22Rv1 (cell line): ENCODE measurements at regions not wholly inside any gene's neighbourhood (a gene's known extent, or its start where the extent isn't known, plus 50 kb on each side); places are given as distances from the start of the nearest gene placed in this dataset.

ENCODE experiments used
- ZFX ChIP-seq: fragments of 450-650 bp; IDR thresholded peaks from 2 replicates; pipeline ENCODE4 v1.6.1; 2017; ENCODE audit warnings: antibody characterized with exemption, borderline replicate concordance
- TF ChIP-seq, protein P1 (sequence below): fragments of 450-650 bp; IDR thresholded peaks from 2 replicates; pipeline ENCODE4 v1.5.1; 2017; ENCODE audit warnings: mild to moderate bottlenecking

DNA sequence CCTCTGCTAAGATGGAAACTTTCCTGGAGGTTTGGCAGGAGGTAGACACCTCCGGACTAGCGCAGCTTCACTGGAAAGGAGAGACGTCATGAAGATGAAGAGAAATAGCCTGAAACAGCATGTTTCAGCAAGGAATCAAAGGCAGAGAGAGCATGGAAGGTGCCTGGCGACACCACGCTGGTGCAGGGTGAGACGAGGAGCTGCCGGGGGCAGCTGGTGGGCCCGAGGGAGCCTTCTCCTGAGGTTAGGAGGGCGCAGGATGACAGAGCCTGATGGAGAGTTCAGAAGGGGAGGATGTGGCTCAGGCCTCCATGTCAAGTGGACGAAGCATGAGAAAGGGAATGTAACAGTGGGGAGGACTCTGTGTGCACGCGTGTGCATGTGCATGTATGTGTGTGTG, 113.6 kb downstream of the TPRA1 start:
- TF ChIP-seq, protein P1, sequence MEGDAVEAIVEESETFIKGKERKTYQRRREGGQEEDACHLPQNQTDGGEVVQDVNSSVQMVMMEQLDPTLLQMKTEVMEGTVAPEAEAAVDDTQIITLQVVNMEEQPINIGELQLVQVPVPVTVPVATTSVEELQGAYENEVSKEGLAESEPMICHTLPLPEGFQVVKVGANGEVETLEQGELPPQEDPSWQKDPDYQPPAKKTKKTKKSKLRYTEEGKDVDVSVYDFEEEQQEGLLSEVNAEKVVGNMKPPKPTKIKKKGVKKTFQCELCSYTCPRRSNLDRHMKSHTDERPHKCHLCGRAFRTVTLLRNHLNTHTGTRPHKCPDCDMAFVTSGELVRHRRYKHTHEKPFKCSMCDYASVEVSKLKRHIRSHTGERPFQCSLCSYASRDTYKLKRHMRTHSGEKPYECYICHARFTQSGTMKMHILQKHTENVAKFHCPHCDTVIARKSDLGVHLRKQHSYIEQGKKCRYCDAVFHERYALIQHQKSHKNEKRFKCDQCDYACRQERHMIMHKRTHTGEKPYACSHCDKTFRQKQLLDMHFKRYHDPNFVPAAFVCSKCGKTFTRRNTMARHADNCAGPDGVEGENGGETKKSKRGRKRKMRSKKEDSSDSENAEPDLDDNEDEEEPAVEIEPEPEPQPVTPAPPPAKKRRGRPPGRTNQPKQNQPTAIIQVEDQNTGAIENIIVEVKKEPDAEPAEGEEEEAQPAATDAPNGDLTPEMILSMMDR = no peak
- no peak for TF ChIP-seq ZFX
